ENCODE measurements at regions not wholly inside any gene's neighbourhood (a gene's known extent, or its start where the extent isn't known, plus 50 kb on each side); places are given as distances from the start of the nearest gene placed in this dataset.

- 94% methylated on average over 5 of the region's 5 CpGs for WGBS (ENCODE audit: insufficient coverage)
- H3K36me3 ChIP-seq (replicated peaks in 1 of 2; ENCODE audit: control insufficient read depth in 1 of 2, insufficient read depth in 2 of 2, low read length in 2 of 2), result no peaks in the 10 kb centered on the region
- H3K27me3 ChIP-seq (ENCODE audit: control insufficient read depth in 2 of 2, insufficient read depth in 2 of 2, low read length in 2 of 2), result peaks cover 0 to 3% of the 10 kb centered on the region in 2 donors
- H3K27me3 Mint-ChIP-seq (ENCODE audit: low read depth in 3 of 3), result peaks cover 11 to 18% (median 17%) of the 10 kb centered on the region in 3 donors
- no peaks in the 10 kb centered on the region for H4K20me1 ChIP-seq (ENCODE audit: insufficient read depth, low read length)
- H3K9ac ChIP-seq (ENCODE audit: insufficient read depth, low read length, poor library complexity, severe bottlenecking), result no peak overlapping the region
- no peak overlapping the region for H2AFZ ChIP-seq (ENCODE audit: insufficient read depth, low read depth, low read length, poor library complexity, severe bottlenecking)
- intact Hi-C loops (cut with micrococcal nuclease), result no loop called here
- no peaks in the 10 kb centered on the region for H3K79me2 ChIP-seq (ENCODE audit: insufficient read depth, low read length)
- no peak overlapping the region for H3K27ac Mint-ChIP-seq
- DNase-seq, result no peak
- H3K27ac ChIP-seq (ENCODE audit: low read depth in 1 of 2, low read length in 2 of 2), result no peak overlapping the region
- no peaks in the 10 kb centered on the region for H3K4me1 Mint-ChIP-seq
- H3K4me1 ChIP-seq (ENCODE audit: control insufficient read depth in 1 of 2, insufficient read depth in 2 of 2, low read length in 2 of 2), result no peaks in the 10 kb centered on the region
- no peak overlapping the region for H3K4me3 ChIP-seq (replicated peaks in 1 of 3; ENCODE audit: low read depth in 2 of 3, low read length in 3 of 3)
- H3K4me2 ChIP-seq (replicated peaks; ENCODE audit: extremely low read depth, low read length, poor library complexity, severe bottlenecking), result no peak overlapping the region
- H3K36me3 Mint-ChIP-seq, result no peaks in the 10 kb centered on the region
- no peak for TF ChIP-seq CTCF (IDR thresholded peaks at IDR 0.05)
- H3K9me3 ChIP-seq (replicated peaks in 1 of 2; ENCODE audit: control insufficient read depth in 1 of 2, insufficient read depth in 1 of 2, low read length in 2 of 2), result peaks cover 0 to 15% of the 10 kb centered on the region in 2 donors
- H3K4me3 Mint-ChIP-seq, result no peak overlapping the region
- H3K9me3 Mint-ChIP-seq, result peaks cover 10 to 23% (median 13%) of the 10 kb centered on the region in 7 donors
Measured at GRCh38 chr1:5649795-5650194, 342.4 kb downstream of the NPHP4 start.

- peaks cover 0 to 15% of the 10 kb centered on the region in 2 donors for H3K9me3 ChIP-seq (replicated peaks in 1 of 2; ENCODE audit: control insufficient read depth in 1 of 2, insufficient read depth in 1 of 2, low read length in 2 of 2)
- intact Hi-C loops (cut with micrococcal nuclease), result no loop called here
- Mint-ChIP-seq H3K4me3 (no peak overlapping the region), H3K27ac (no peak overlapping the region), H3K4me1 (no peaks in the 10 kb centered on the region), H3K36me3 (no peaks in the 10 kb centered on the region), H3K9me3 (peaks cover 10 to 27% (median 14%) of the 10 kb centered on the region in 7 donors), H3K27me3 (ENCODE audit: low read depth in 3 of 3) (peaks cover 13 to 19% (median 19%) of the 10 kb centered on the region in 3 donors)
- TF ChIP-seq CTCF (IDR thresholded peaks at IDR 0.05), result no peak
- no peaks in the 10 kb centered on the region for H4K20me1 ChIP-seq (ENCODE audit: insufficient read depth, low read length)
- no peak overlapping the region for H3K4me2 ChIP-seq (replicated peaks; ENCODE audit: extremely low read depth, low read length, poor library complexity, severe bottlenecking)
- no peaks in the 10 kb centered on the region for H3K4me1 ChIP-seq (ENCODE audit: control insufficient read depth in 1 of 2, insufficient read depth in 2 of 2, low read length in 2 of 2)
- WGBS (ENCODE audit: insufficient coverage), result 78% methylated on average over 3 of the region's 4 CpGs
- no peak overlapping the region for H2AFZ ChIP-seq (ENCODE audit: insufficient read depth, low read depth, low read length, poor library complexity, severe bottlenecking)
- H3K79me2 ChIP-seq (ENCODE audit: insufficient read depth, low read length), result no peaks in the 10 kb centered on the region
- no peak overlapping the region for H3K4me3 ChIP-seq (replicated peaks in 1 of 3; ENCODE audit: low read depth in 2 of 3, low read length in 3 of 3)
- peaks cover 0 to 3% of the 10 kb centered on the region in 2 donors for H3K27me3 ChIP-seq (ENCODE audit: control insufficient read depth in 2 of 2, insufficient read depth in 2 of 2, low read length in 2 of 2)
- DNase-seq, result no peak
- no peaks in the 10 kb centered on the region for H3K36me3 ChIP-seq (replicated peaks in 1 of 2; ENCODE audit: control insufficient read depth in 1 of 2, insufficient read depth in 2 of 2, low read length in 2 of 2)
- H3K9ac ChIP-seq (ENCODE audit: insufficient read depth, low read length, poor library complexity, severe bottlenecking), result no peak overlapping the region
- no peak overlapping the region for H3K27ac ChIP-seq (ENCODE audit: low read depth in 1 of 2, low read length in 2 of 2)
Measured at GRCh38 chr1:5649166-5649551, 343.1 kb downstream of the NPHP4 start.
